Esophagus (tissue), 2 donors: ENCODE measurements at regions not wholly inside any gene's neighbourhood (a gene's known extent, or its start where the extent isn't known, plus 50 kb on each side); places are given as distances from the start of the nearest gene placed in this dataset.

Experiments
- H3K27ac ChIP-seq, 2 donors: one replicate each; pipeline ENCODE4 v1.5.1; 2013; ENCODE audit warnings: low read depth in 2 of 2, mild to moderate bottlenecking in 2 of 2, inconsistent platforms in 1 of 2, low read length in 1 of 2, moderate library complexity in 1 of 2
- H3K27me3 ChIP-seq, 2 donors: one replicate each; pipeline ENCODE4 v1.6.1; 2013; ENCODE audit warnings: low read length in 2 of 2, control low read depth in 1 of 2, mild to moderate bottlenecking in 1 of 2; ENCODE audit not compliant: insufficient read depth in 2 of 2, control insufficient read depth in 1 of 2
- H3K36me3 ChIP-seq, 2 donors: one replicate each; pipeline ENCODE4 v1.6.1; 2013; ENCODE audit warnings: low read length in 1 of 2; ENCODE audit not compliant: control insufficient read depth in 2 of 2, insufficient read depth in 2 of 2
- H3K4me1 ChIP-seq, 2 donors: one replicate each; pipeline ENCODE4 v1.6.1; 2013; ENCODE audit warnings: low read length in 1 of 2; ENCODE audit not compliant: control insufficient read depth in 2 of 2, insufficient read depth in 2 of 2
- H3K4me3 ChIP-seq, 2 donors: one replicate each; pipeline ENCODE4 v1.5.1; 2013; ENCODE audit warnings: low read length in 2 of 2, mild to moderate bottlenecking in 2 of 2, low read depth in 1 of 2, moderate library complexity in 1 of 2
- H3K9me3 ChIP-seq, 2 donors: one replicate each; pipeline ENCODE4 v1.6.1; 2013; ENCODE audit warnings: mild to moderate bottlenecking in 2 of 2, low read depth in 1 of 2, low read length in 1 of 2, moderate library complexity in 1 of 2; ENCODE audit not compliant: control insufficient read depth in 2 of 2, insufficient read depth in 1 of 2
- WGBS, 2 donors: extraction: QIAGEN DNeasy Blood & Tissue Kit; methylation state at CpG; one replicate each; pipeline ENCODE4 v1.1.7; 2013; 5-methylcytosine and 5-hydroxymethylcytosine counted together
- donor health status: healthy with polysubstance abuse.
- donor health status: Bipolar disorder and iron deficiency.

DNA sequence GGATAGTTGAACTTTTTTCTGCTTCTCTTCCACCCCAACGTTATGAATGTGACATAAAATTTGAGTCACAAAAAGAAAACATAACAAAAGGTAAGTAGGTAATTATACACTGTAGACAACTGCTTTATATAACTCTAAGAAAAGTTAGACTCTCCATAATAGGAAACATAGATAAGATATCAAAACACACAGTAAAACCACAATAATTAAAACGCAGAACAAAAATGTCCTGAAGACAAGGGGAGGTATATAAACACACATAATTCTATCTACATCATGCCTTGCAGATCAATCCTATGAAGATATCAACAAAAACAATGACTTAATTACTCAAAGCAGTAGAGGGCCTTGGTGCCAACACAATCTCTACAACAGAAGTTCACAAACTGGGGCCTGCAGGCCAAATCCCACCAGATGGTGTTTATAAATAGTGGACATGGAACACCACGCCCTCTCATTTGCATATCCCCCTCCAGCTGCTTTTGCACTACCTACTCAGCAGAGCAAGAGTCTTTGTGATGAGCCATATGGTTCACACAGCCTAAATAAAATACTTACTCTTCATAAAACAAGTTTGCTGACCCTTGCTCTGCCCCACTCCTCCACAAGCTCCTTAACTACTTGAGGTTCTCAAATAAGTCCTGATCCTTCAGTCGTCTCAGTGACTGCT, 254.7 kb downstream of the KLF12 start:
- no peaks in the 10 kb centered on the region for H3K27me3 ChIP-seq
- 57 to 58% methylated on average over 4 of the region's 4 CpGs for WGBS, 2 donors
- H3K27ac ChIP-seq: no peak overlapping the region
- no peak overlapping the region for H3K4me3 ChIP-seq
- no peaks in the 10 kb centered on the region for H3K4me1 ChIP-seq
- H3K36me3 ChIP-seq: no peaks in the 10 kb centered on the region
- no peaks in the 10 kb centered on the region for H3K9me3 ChIP-seq

DNA sequence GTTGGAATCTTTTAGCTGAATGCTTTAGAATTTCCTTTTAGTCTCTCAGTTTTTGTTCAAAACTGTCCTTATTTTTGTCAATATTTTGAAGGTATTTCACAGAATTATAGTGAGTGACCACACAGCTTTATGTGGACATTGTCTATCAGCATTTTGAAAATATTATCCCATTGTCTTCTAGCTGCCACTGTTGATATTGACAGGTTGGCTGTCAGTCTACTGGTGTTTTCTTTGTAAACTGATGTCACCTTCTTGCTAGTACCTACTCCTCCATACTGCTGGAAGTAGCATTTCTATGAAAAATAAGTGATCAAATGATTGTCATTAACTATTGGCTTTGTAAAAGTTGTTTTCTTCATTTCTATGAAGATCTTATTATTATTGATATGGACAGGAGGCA, 256.8 kb downstream of the KLF12 start:
- H3K4me3 ChIP-seq: no peak overlapping the region

DNA sequence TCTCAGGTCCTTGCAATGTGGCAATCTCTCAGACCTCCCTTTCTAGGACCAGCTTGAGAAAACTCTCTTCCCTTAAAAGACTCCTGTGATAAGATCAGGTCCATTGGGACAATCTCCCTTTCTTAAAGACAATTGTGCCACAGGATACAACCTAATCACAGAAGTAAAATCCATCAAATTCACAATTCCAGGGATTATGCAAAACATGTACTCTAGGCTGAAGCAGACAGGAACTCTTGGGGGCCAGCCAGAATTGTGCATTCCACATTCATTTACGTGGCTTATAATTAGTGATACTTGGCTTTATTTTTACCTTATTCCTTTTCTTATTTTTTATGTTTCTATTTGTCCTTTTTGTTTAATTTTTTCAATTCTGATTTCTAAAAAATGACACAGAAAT, 257.9 kb downstream of the KLF12 start:
- Histone ChIP-seq H3K9me3 (no peaks in the 10 kb centered on the region), H3K27me3 (no peaks in the 10 kb centered on the region), H3K27ac (no peak overlapping the region), H3K36me3 (no peaks in the 10 kb centered on the region), H3K4me1 (no peaks in the 10 kb centered on the region), H3K4me3 (no peak overlapping the region)
- 53 to 63% methylated on average over 1 of the region's 1 CpG for WGBS, 2 donors

More for the DNA sequence above, 256.8 kb downstream of the KLF12 start:
- Histone ChIP-seq H3K36me3 (no peaks in the 10 kb centered on the region), H3K27me3 (no peaks in the 10 kb centered on the region), H3K27ac (no peak overlapping the region), H3K4me1 (no peaks in the 10 kb centered on the region), H3K9me3 (no peaks in the 10 kb centered on the region)

DNA sequence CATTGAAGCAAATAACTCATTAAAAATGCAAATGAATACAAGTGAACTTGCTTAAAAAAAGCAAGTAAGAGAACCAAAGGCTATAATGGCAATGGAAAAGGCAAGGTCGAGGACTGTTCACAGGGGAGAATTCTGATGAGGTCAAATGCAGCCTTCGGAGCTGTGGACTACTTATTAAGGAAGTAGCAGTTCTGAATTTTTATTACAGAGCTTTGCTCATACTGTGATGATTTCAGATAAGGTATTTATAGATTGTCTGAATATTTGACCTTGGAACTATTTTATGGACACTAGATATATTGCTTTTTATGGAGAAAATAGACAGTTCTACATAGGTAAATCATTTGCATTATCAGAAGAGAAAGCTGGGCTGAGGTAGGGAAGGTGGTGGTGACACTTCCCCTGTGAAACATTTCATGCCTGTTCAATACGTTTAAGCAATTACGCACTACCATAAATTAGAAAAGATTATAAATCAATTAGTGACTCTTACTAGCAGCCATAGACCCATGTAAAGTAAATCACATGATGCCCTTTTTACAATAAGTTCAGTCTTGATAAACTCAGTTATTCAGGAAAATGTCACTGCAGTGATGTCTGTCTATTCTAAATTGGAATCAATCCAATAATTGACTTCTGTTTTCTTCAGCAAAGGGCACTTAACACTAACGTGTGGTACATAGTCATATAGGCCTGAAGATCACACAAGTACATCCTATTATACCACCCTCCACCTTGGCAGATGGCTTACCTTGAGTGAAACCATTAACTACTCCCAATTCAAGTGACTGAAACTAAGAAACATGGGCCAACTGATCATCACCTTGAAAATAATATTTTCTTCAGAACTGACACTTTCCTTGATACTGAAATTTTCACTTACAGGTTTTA, 260.0 kb downstream of the KLF12 start:
- H3K27me3 ChIP-seq: no peaks in the 10 kb centered on the region
- no peak overlapping the region for H3K27ac ChIP-seq
- H3K4me1 ChIP-seq: no peaks in the 10 kb centered on the region
- no peaks in the 10 kb centered on the region for H3K9me3 ChIP-seq
- H3K4me3 ChIP-seq: no peak overlapping the region
- 74 to 83% methylated on average over 5 of the region's 5 CpGs for WGBS, 2 donors
- no peaks in the 10 kb centered on the region for H3K36me3 ChIP-seq

DNA sequence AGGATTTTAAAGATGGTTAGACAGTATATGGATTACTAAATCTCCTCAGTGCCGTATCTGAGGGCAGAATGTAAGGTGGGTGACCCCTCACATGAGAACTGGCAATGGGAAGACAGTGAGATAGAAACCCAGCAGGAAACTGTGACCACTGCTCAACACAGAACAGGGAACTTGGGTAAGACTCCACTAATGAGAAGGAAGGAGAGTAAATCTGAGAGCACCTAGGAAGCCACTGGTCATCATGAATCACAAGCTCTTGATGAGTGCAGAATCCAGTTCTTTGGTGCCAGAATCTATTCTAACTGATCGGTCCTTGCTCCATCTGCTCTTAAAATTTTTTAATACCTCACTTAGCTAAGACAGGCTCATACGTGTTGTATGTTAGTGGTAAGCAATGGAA, 261.8 kb downstream of the KLF12 start:
- Histone ChIP-seq H3K27ac (no peak overlapping the region), H3K27me3 (no peaks in the 10 kb centered on the region), H3K4me3 (no peak overlapping the region), H3K36me3 (no peaks in the 10 kb centered on the region), H3K4me1 (no peaks in the 10 kb centered on the region), H3K9me3 (no peaks in the 10 kb centered on the region)
- WGBS, 2 donors: 67 to 93% methylated on average over 3 of the region's 3 CpGs

DNA sequence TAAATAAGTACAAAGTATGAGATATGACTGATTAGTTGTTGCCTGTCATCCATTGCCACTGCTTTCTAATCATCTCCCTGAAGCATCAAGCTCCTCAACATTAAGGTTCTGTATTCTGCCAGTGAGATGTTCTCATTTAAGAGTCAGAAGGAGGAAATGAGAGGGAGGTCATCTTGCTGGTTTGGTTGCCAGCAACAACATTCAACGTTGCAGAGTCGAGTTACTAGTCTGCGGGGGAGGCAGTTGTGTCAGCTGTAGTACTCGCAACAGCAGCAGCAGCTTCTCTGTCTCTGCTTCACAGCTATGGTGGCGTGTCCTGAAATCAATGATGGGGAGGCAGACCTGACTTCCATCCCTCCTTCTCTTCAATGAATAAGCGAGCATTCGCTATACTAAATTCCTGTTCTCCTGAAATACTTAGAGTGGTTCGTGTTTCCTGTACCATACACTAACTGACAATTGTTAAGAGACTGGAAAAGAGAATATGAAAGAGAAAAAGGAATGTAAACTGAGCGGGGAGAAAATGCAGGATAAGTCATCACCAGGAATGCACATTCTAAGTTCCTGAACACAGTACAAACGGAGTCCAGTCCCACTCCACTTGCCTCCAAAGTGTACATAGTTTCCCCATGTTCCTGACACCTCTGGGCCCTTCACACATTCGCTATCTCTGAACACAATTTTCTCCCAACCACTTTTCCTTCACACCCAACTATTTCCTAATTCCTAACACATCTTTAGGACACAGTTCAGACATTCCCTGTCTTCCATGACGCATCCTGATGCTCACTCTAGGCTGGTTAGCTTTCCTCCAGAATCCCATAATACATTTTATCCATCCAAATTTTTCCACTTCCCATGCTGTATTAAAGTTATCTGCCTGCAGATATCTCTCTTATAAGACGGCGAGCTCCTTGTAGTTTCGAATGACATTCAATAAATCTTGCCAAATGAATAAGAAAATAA, 263.0 kb downstream of the KLF12 start:
- no peaks in the 10 kb centered on the region for H3K4me1 ChIP-seq
- no peaks in the 10 kb centered on the region for H3K27me3 ChIP-seq
- H3K9me3 ChIP-seq: no peaks in the 10 kb centered on the region
- peak overlapping the region in 1 of 2 donors; percentile 22 for H3K27ac ChIP-seq
- H3K4me3 ChIP-seq: no peak overlapping the region
- 80 to 85% methylated on average over 15 of the region's 15 CpGs for WGBS, 2 donors
- H3K36me3 ChIP-seq: no peaks in the 10 kb centered on the region

DNA sequence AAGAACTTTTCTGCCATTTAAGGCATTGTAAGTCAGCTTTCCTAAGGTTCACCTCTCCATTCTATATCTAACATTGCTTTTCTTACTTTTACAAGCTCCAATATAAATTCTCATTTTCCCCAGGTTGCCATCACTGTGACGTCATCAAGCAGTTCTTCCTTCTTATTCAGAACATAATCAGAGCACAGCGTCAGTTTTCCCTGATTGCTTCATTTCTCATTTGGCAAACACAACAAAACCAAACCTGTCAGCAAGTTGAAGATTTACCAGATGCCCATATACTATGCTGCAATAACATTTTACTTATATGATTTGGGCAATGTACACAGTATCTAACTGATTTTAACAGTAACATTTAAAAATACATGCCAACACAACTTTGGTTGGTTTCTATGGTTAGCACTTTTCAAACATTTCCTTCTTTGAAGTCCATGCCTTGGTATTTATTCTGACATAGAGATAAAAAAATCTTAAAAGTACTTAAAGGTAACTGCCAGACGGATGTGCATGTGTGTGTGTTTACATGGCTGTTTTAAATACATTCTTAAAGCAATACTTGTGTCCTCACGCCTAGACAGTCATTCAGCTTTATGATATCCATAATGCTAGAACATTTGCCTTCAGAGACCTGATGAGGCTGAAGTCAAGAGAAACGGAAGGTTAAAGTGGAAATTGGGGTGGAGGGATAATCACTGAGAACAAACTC, 264.0 kb downstream of the KLF12 start:
- H3K27ac ChIP-seq: no peak overlapping the region
- H3K4me1 ChIP-seq: no peaks in the 10 kb centered on the region
- no peaks in the 10 kb centered on the region for H3K36me3 ChIP-seq
- H3K9me3 ChIP-seq: no peaks in the 10 kb centered on the region
- no peak overlapping the region for H3K4me3 ChIP-seq
- no peaks in the 10 kb centered on the region for H3K27me3 ChIP-seq
- 70 to 71% methylated on average over 5 of the region's 5 CpGs for WGBS, 2 donors

DNA sequence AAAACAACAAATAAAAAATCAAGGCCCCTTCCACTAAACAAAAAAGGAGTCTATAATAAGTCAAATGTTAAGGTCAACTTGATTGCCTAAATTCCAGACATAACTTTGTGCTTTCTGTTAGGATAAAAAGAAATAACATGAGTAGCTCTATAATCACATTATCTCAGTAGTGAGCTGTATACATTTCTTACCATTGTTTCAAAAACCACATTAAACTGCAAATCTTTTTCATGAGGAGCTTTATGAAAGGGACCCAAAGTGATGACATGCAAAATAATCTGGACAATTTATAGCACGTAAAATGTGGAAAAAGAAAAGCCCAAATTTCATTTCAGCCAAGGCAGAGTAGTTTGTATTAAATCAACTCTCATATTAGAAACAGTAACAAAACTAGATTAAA, 269.2 kb downstream of the KLF12 start:
- Histone ChIP-seq H3K4me1 (no peaks in the 10 kb centered on the region), H3K36me3 (no peaks in the 10 kb centered on the region), H3K9me3 (no peaks in the 10 kb centered on the region), H3K27me3 (no peaks in the 10 kb centered on the region), H3K4me3 (no peak overlapping the region), H3K27ac (no peak overlapping the region)
- WGBS, 2 donors: 91 to 96% methylated on average over 1 of the region's 1 CpG

DNA sequence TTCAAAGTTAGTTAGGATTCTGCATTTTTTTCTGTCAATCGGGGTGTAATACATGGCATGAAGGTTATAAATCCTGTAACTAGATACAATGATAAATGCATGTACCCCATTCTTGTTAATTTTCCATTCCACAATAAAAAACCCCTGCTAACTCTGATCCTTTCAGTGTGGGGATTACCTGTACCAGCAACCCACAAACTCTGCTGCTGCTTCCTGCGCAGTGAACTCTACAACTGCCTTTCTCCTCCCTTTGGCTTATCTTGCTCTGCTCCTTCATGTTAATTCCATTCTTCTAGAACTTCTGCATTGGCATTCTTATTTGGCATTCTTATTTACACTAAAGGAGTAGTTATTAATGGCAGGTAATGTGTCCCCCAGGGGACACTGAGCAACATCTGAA, 273.1 kb downstream of the KLF12 start:
- Histone ChIP-seq H3K4me1 (no peaks in the 10 kb centered on the region), H3K4me3 (no peak overlapping the region), H3K36me3 (no peaks in the 10 kb centered on the region), H3K27me3 (no peaks in the 10 kb centered on the region), H3K9me3 (no peaks in the 10 kb centered on the region), H3K27ac (no peak overlapping the region)
- 92 to 93% methylated on average over 2 of the region's 2 CpGs for WGBS, 2 donors
